ENCODE measurements at regions not wholly inside any gene's neighbourhood (a gene's known extent, or its start where the extent isn't known, plus 50 kb on each side); places are given as distances from the start of the nearest gene placed in this dataset.

GRCh38 chr5:68074048-68074632 lies 141.4 kb upstream of the PIK3R1 start:
- Histone ChIP-seq H3K27ac (ENCODE audit: insufficient read depth, low read depth, low read length) (no peak overlapping the region), H3K9ac (replicated peaks; ENCODE audit: extremely low read depth, insufficient read depth, low read length) (no peak overlapping the region), H3K4me1 (ENCODE audit: control insufficient read depth, extremely low read depth, insufficient read depth, low read length) (no peaks in the 10 kb centered on the region), H3K9me1 (replicated peaks; ENCODE audit: control insufficient read depth, extremely low read depth, insufficient read depth, low read length) (no peaks in the 10 kb centered on the region), H3K27me3 (ENCODE audit: control insufficient read depth in 2 of 2, insufficient read depth in 2 of 2, low read length in 2 of 2) (no peaks in the 10 kb centered on the region), H3K9me3 (replicated peaks; ENCODE audit: control insufficient read depth, insufficient read depth, low read length) (no peaks in the 10 kb centered on the region), H3K79me2 (ENCODE audit: control insufficient read depth, insufficient read depth, low read length) (no peaks in the 10 kb centered on the region), H3K4me3 (replicated peaks in 1 of 3; ENCODE audit: insufficient read depth in 1 of 3, low read depth in 1 of 3, low read length in 3 of 3) (no peak overlapping the region), H2AFZ (ENCODE audit: low read depth, low read length) (no peak overlapping the region), H3K36me3 (ENCODE audit: control insufficient read depth in 2 of 2, extremely low read depth in 1 of 2, insufficient read depth in 2 of 2, low read length in 2 of 2) (no peaks in the 10 kb centered on the region), H4K20me1 (replicated peaks; ENCODE audit: control insufficient read depth, extremely low read depth, insufficient read depth, low read length) (no peaks in the 10 kb centered on the region), H3K4me2 (ENCODE audit: insufficient read depth, low read length) (no peak overlapping the region)
- FAIRE-seq (no peak), DNase-seq (ENCODE audit: low read depth, low spot score) (no peak)
- ChIA-PET CTCF (no interaction called here), POLR2A (no interaction called here)
- TF ChIP-seq MYC (IDR thresholded peaks at IDR 0.05; ENCODE audit: low read depth, low read length) = no peak
- no peak for TF ChIP-seq FOS (IDR thresholded peaks at IDR 0.05; ENCODE audit: borderline replicate concordance, insufficient read depth, low read length)
- no peak for TF ChIP-seq CTCF (IDR thresholded peaks at IDR 0.05; ENCODE audit: extremely low read depth in 1 of 2, insufficient read depth in 1 of 2, low read depth in 1 of 2, low read length in 2 of 2)
- TF ChIP-seq GATA2 (IDR thresholded peaks at IDR 0.05; ENCODE audit: insufficient read depth, insufficient read length, low read depth, low read length) = no peak
- dilution Hi-C loops (cut with MboI; ENCODE audit: extremely low pct_ligation_motif_present, low sequenced_read_pairs) (no loop called here), intact Hi-C loops (cut with micrococcal nuclease) (no loop called here)
- no TSS peak for BruUV-seq (replicated peaks)

GRCh38 chr5:68071736-68072135 lies 143.8 kb upstream of the PIK3R1 start:
- dilution Hi-C loops (cut with MboI; ENCODE audit: extremely low pct_ligation_motif_present, low sequenced_read_pairs) (no loop called here), intact Hi-C loops (cut with micrococcal nuclease) (no loop called here)
- no peaks in the 10 kb centered on the region for H3K9me1 ChIP-seq (replicated peaks; ENCODE audit: control insufficient read depth, extremely low read depth, insufficient read depth, low read length)
- ChIA-PET POLR2A (no interaction called here), CTCF (no interaction called here)
- H2AFZ ChIP-seq (ENCODE audit: low read depth, low read length) = no peak overlapping the region
- FAIRE-seq (no peak), DNase-seq (ENCODE audit: low read depth, low spot score) (no peak)
- H3K27ac ChIP-seq (ENCODE audit: insufficient read depth, low read depth, low read length) = no peak overlapping the region
- no peaks in the 10 kb centered on the region for H3K36me3 ChIP-seq (ENCODE audit: control insufficient read depth in 2 of 2, extremely low read depth in 1 of 2, insufficient read depth in 2 of 2, low read length in 2 of 2)
- no peak overlapping the region for H3K4me2 ChIP-seq (ENCODE audit: insufficient read depth, low read length)
- no peak overlapping the region for H3K9ac ChIP-seq (replicated peaks; ENCODE audit: extremely low read depth, insufficient read depth, low read length)
- no peaks in the 10 kb centered on the region for H3K27me3 ChIP-seq (ENCODE audit: control insufficient read depth in 2 of 2, insufficient read depth in 2 of 2, low read length in 2 of 2)
- H4K20me1 ChIP-seq (replicated peaks; ENCODE audit: control insufficient read depth, extremely low read depth, insufficient read depth, low read length) = no peaks in the 10 kb centered on the region
- no peak overlapping the region for H3K4me3 ChIP-seq (replicated peaks in 1 of 3; ENCODE audit: insufficient read depth in 1 of 3, low read depth in 1 of 3, low read length in 3 of 3)
- no peaks in the 10 kb centered on the region for H3K9me3 ChIP-seq (replicated peaks; ENCODE audit: control insufficient read depth, insufficient read depth, low read length)
- BruUV-seq (replicated peaks) = no TSS peak
- H3K79me2 ChIP-seq (ENCODE audit: control insufficient read depth, insufficient read depth, low read length) = no peaks in the 10 kb centered on the region
- TF ChIP-seq MYC (IDR thresholded peaks at IDR 0.05; ENCODE audit: low read depth, low read length) = no peak
- no peak for TF ChIP-seq JUN (IDR thresholded peaks at IDR 0.05; ENCODE audit: borderline replicate concordance, insufficient read depth, insufficient read length, low read depth)
- no peak for TF ChIP-seq POLR2AphosphoS5 (IDR thresholded peaks at IDR 0.05; ENCODE audit: insufficient read depth, low read depth, low read length)
- H3K4me1 ChIP-seq (ENCODE audit: control insufficient read depth, extremely low read depth, insufficient read depth, low read length) = no peaks in the 10 kb centered on the region

All from endothelial cell of umbilical vein (primary cell).